ENCODE measurements at regions not wholly inside any gene's neighbourhood (a gene's known extent, or its start where the extent isn't known, plus 50 kb on each side); places are given as distances from the start of the nearest gene placed in this dataset.
"Not testable (repeated sequence)": the region's sequence is repeated elsewhere in the genome, so short reads cannot be mapped to it uniquely, and the experiment has no call there.

GRCh38 chr2:88885679-88886416, 194.4 kb downstream of the RPIA start:
- intact Hi-C loops (cut with DNase I): no loop called here
- H3K4me3 ChIP-seq: no peak overlapping the region
- no peaks in the 10 kb centered on the region for H3K27me3 ChIP-seq
- no peak overlapping the region for H3K9ac ChIP-seq (ENCODE audit: low read depth in 2 of 2, low read length in 2 of 2)
- no peak for TF ChIP-seq CTCF (IDR thresholded peaks at IDR 0.05)
- no peaks in the 10 kb centered on the region for H3K9me3 ChIP-seq
- H3K4me1 ChIP-seq: no peaks in the 10 kb centered on the region
- H3K27ac ChIP-seq: no peak overlapping the region
- no peak for DNase-seq
- H3K36me3 ChIP-seq: no peaks in the 10 kb centered on the region

GRCh38 chr2:88887466-88887865, 196.0 kb downstream of the RPIA start:
- H3K9me3 ChIP-seq; H3K4me1 ChIP-seq; DNase-seq; H3K9ac ChIP-seq (ENCODE audit: low read depth in 2 of 2, low read length in 2 of 2); H3K36me3 ChIP-seq; H3K27ac ChIP-seq; H3K4me3 ChIP-seq; intact Hi-C loops (cut with DNase I); H3K27me3 ChIP-seq: not testable (repeated sequence)

GRCh38 chr2:88892207-88892606, 200.7 kb downstream of the RPIA start:
- DNase-seq: no peak
- H3K9ac ChIP-seq (ENCODE audit: low read depth in 2 of 2, low read length in 2 of 2): no peak overlapping the region
- no peaks in the 10 kb centered on the region for H3K4me1 ChIP-seq
- no peak for TF ChIP-seq CTCF (IDR thresholded peaks at IDR 0.05)
- intact Hi-C loops (cut with DNase I): no loop called here
- H3K27me3 ChIP-seq: no peaks in the 10 kb centered on the region
- H3K4me3 ChIP-seq: no peak overlapping the region
- H3K9me3 ChIP-seq: no peaks in the 10 kb centered on the region
- H3K27ac ChIP-seq: no peak overlapping the region
- no peaks in the 10 kb centered on the region for H3K36me3 ChIP-seq

- no peaks in the 10 kb centered on the region for H3K4me1 ChIP-seq
- H3K27me3 ChIP-seq: no peaks in the 10 kb centered on the region
- no peak overlapping the region for H3K9ac ChIP-seq (ENCODE audit: low read depth in 2 of 2, low read length in 2 of 2)
- H3K36me3 ChIP-seq: no peaks in the 10 kb centered on the region
- intact Hi-C loops (cut with DNase I): no loop called here
- DNase-seq: no peak
- no peaks in the 10 kb centered on the region for H3K9me3 ChIP-seq
- no peak overlapping the region for H3K27ac ChIP-seq
- no peak for TF ChIP-seq CTCF (IDR thresholded peaks at IDR 0.05)
- H3K4me3 ChIP-seq: no peak overlapping the region
Measured at GRCh38 chr2:88892788-88893187, 201.3 kb downstream of the RPIA start.

GRCh38 chr2:88896971-88897370, 205.5 kb downstream of the RPIA start:
- intact Hi-C loops (cut with DNase I): no loop called here
- no peak overlapping the region for H3K27ac ChIP-seq
- DNase-seq: no peak
- no peaks in the 10 kb centered on the region for H3K4me1 ChIP-seq
- H3K9me3 ChIP-seq: no peaks in the 10 kb centered on the region
- no peak overlapping the region for H3K4me3 ChIP-seq
- H3K36me3 ChIP-seq: no peaks in the 10 kb centered on the region
- H3K9ac ChIP-seq (ENCODE audit: low read depth in 2 of 2, low read length in 2 of 2): no peak overlapping the region
- TF ChIP-seq CTCF (IDR thresholded peaks at IDR 0.05): no peak
- H3K27me3 ChIP-seq: no peaks in the 10 kb centered on the region

- Histone ChIP-seq H3K27me3 (no peaks in the 10 kb centered on the region), H3K4me1 (no peaks in the 10 kb centered on the region), H3K9ac (ENCODE audit: low read depth in 2 of 2, low read length in 2 of 2) (no peak overlapping the region), H3K27ac (no peak overlapping the region), H3K9me3 (no peaks in the 10 kb centered on the region), H3K4me3 (no peak overlapping the region), H3K36me3 (no peaks in the 10 kb centered on the region)
- no peak for TF ChIP-seq CTCF (IDR thresholded peaks at IDR 0.05)
- intact Hi-C loops (cut with DNase I): no loop called here
- DNase-seq: no peak
Measured at GRCh38 chr2:88897715-88898114, 206.2 kb downstream of the RPIA start.
